Islet of Langerhans (tissue), 1 donor: ENCODE measurements at regions not wholly inside any gene's neighbourhood (a gene's known extent, or its start where the extent isn't known, plus 50 kb on each side); places are given as distances from the start of the nearest gene placed in this dataset.
A peak's percentile ranks its signal among the peaks of the same experiment; 100 is the strongest.
"Not testable (repeated sequence)": the region's sequence is repeated elsewhere in the genome, so short reads cannot be mapped to it uniquely, and the experiment has no call there.

Experiments used
- FAIRE-seq: peaks from one replicate; lab custom pipeline; 2011; peaks lifted over from hg19 to GRCh38; lab: Jason Lieb, UNC

DNA sequence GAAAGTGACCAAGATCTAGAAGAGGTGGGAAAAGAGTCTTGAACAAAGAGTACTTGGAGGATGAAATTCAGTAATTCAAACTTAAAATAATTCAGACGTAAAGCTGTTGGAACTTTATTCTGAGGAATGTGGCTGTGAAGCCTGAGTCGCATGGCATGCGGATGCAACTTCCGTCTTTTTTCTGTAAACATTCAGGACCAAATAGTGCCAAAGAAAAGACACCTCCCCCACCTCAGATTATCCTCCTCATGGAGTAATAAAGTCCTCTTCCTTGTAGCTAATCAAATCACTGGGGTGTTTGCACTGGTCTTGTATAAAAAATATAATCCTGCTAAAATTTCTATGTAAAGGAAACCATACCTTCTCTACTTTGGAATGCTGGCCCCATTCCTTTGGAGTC, 790.4 kb downstream of the TSN start:
- FAIRE-seq, result no peak

GRCh38 chr2:122562775-122563174, 807.3 kb downstream of the TSN start:
- FAIRE-seq, result no peak

DNA sequence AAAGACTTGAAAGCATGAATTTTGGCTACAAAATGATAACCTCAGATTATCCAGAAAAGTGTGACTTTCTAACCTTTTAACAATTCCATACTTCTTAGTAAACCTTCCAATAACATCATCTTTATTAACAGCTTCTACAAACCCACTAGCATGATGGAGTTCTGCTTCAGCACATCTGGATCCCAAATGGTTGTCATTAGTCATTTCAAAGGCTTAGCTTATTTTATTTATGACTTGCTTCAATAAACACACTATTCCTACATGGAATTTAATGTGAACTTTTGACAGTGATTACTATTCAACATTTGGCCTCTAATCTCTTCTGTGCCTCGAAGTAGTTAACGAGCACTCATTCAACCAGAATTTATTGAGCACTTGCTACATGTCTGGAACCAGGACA, 808.3 kb downstream of the TSN start:
- no peak for FAIRE-seq

- no peak for FAIRE-seq
These were observed 809.4 kb downstream of the TSN start for GRCh38 chr2:122564843-122565242.

GRCh38 chr2:122565364-122565763, 809.9 kb downstream of the TSN start:
- no peak for FAIRE-seq

DNA sequence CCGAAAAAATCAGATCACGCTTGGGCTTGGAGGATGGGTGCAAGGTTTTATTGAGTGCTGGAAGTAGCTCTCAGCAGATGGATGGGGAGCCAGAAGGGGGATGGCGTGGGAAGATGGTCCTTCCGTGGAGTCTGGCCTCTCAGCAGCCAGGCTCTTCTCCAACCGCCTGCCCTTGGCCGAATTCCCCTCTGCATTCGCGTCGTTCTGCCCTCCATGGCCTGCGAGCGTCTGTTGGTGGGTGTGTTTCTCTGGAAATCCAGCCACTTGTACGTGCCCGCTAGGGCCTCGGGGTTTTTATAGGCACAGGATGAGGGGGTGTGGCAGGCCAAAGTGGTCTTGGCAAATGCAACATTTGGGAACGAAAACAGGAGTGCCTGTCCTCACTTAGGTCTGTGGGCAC, 815.2 kb downstream of the TSN start:
- FAIRE-seq, result no peak

DNA sequence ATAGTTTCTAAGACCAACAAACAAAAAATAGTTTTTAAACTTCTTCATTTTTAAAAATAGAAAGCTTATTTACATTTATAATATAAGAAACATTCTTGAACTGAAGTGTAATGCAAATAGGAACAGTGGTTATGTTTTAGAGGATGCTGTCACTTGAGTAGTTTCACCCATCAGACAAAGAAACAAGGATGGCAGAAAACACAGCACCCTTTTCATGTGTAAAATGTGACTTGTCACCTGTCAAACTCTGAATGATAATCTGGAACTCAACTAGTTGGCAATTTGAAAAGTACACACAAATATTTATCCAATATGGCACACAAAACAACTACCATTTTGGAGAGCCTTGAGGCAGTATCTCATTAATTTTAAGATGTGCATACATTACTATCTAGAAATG, 816.0 kb downstream of the TSN start:
- FAIRE-seq, result not testable (repeated sequence)

DNA sequence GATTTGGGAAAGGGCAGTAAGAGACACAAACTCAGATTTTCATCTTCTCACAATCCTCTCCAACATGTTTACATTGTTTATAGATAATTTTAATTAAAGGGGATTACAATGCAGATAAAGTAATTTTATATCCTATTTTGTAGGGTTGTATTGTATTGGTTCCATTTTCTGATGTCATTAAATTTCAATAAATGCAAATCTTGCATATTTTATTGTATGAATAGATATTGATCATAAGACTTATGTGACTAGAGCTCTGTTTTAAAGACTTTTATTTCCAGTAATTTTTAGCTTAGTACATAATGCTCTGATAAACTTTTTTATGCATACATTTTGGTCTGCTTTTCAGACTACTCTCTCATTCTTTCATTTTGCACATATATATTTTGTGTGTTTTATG, 819.6 kb downstream of the TSN start:
- FAIRE-seq, result no peak

GRCh38 chr2:122583159-122583917, 827.9 kb downstream of the TSN start:
- no peak for FAIRE-seq

DNA sequence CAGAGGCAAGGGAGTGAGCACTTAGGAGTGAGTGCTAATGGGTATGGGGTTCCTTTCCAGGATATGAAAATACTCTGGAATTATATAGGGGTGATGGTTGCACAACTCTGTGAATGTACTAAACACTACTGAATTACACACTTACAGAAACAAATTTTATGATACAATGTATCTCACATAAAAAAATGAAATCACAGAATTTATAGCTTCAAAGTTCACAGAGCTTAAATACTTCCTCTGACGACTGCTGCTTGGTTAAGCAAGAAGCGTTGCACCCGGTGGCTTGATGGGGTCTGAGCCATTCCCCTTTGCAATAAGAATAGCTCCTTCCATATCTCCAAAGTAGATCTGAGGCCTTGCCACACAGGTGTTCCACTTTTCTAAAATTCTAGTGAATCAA, 835.1 kb downstream of the TSN start:
- no peak for FAIRE-seq

- FAIRE-seq, result no peak
These were observed 839.6 kb downstream of the TSN start for GRCh38 chr2:122595065-122595464.

- FAIRE-seq, result no peak
These were observed 841.1 kb downstream of the TSN start for GRCh38 chr2:122596598-122596997.

DNA sequence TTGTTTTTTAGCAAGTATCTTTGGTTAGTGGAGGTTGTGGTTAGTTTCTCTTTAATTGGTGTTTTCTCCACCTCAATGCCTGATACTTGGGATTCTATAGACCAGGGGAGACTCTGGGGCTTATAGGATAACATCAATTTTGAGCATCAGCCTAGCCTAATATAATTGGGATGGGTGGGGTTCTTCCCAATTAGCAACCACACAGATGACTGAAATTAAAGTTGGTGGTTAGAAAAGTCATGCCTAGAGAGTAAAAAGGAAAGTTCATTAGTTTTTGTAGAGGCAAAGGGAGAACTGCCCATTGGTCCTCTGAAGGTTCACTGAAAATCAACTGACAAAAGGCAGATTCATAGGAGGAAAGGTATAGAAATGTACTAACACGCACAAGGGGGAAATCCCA, 843.3 kb downstream of the TSN start:
- no peak for FAIRE-seq

- no peak for FAIRE-seq
These were observed 855.6 kb downstream of the TSN start for GRCh38 chr2:122610948-122611609.

- no peak for FAIRE-seq
These were observed 867.5 kb downstream of the TSN start for GRCh38 chr2:122622934-122623333.

GRCh38 chr2:122627388-122627787, 871.9 kb downstream of the TSN start:
- FAIRE-seq, result no peak

DNA sequence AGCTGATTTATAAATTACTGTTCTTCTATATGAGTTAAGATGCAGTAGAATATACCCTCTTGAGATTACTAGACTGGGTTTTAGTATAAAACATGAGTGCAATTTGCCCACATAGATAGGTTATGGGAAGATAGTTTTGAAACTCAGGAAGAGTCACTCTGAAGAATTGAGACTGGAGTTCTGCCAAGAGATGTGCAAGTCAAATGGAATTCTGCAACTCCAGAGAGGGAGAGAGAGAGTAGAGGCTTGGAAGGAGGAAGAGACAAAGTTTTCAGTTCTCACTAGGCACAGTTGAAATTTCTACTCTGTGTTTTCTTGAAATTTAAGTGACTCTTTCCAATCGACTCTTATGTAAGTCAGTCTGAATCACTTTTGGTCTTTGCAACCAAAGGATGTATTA, 878.8 kb downstream of the TSN start:
- no peak for FAIRE-seq

GRCh38 chr2:122634920-122635319, 879.5 kb downstream of the TSN start:
- no peak for FAIRE-seq

DNA sequence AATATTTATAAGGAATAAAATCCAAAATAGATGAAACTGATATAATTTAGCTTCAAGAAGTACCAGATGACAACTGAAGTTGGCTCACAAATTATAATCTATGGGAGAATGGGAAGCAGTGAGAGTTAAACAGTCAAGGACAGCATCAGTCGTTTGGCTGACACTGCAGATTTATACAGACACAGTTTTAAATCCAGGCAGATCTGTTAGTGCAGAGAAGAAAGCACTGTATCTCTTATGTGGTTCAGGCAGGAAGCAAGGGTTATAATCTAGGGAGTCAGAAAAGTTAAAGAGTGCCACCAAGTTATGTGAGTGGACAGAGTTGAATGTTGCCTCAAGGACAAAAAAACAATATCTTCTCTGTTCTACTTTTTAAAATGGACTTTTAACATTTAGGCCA, 880.2 kb downstream of the TSN start:
- FAIRE-seq, result no peak

DNA sequence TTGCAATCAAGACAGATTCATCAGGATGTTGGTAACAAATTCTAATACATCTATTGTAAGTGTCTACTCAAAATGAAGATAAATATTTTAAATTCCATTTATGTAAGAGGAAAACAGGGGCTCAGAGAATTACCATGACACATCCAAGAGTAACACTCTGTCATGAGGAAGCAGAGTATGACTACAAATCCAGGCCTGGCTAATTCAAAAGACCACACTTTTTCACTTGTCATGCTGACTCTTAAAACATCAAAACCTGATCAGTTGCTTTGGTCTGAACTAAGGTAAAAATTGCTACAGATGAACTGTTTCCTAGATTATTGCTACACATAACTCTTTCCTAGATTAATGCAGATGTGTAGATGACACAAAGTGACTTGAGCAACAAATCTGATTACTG, 880.6 kb downstream of the TSN start:
- FAIRE-seq, result no peak

- FAIRE-seq, result no peak
These were observed 883.7 kb downstream of the TSN start for GRCh38 chr2:122639176-122639575.

DNA sequence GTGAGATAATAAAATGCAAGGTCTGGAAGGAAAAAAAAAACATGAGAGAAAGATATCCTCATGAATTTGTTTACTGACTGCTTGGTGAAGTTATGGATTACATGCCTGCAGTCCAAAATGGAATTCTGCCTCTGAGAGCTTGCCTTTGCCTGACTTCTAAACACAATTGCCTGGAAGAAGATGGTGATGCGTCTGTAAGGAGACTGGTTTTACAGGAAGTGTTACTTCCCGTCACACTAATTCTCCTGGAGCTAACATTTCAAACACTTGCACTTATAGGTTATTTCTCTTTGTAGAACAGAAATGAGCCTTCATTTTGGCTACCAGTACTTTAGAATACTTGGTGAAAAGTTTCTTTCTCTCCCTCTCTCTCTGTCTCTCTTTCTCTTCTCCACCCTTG, 884.3 kb downstream of the TSN start:
- FAIRE-seq, result no peak

DNA sequence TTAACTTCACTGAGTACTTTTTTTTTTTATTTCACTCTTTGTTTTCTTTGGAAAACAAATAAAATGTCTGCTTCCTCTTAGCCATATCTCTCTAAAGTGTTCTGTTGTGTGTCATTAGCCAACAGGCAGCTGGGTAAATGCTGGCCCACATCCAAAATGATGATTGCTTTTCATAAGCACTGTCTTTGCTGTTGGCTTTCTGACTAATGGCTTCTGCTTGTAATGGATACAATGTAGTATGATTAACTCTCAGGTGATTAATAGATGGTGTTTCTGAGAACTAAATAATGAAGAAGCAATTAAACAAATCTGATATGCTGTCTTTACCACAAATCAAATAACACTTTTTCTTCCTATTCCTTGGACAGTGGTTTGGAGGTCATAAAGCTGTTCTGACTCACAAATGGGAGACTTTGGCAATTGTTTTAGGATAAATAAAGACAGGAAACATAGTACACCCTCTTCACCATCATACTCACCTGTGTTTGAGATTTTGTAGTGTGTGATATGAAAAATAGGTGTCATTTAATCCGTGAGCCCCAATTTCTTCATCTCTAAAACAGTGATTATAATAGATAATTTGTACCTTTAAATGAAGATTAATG, 888.4 kb downstream of the TSN start:
- FAIRE-seq, result peak; percentile 100

DNA sequence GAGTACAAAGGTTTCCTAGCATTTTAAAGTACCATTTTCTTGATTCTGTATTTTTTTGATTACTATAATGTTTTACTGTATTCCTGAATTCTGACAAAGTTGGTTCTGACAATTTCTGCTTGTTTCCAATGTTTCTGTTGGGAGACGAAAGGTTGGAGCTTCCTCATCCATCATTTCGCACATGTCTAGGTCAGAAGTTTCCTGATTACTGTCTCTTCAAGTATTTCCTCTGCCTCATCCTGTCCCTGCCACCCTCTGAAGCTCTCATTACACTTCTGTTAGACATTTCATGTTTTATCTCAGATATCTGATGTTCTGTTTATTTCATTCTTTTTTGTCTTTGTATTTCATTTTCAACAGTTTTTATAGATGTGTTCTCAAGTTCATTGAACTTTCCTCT, 895.8 kb downstream of the TSN start:
- FAIRE-seq, result no peak
